ENCODE measurements at regions not wholly inside any gene's neighbourhood (a gene's known extent, or its start where the extent isn't known, plus 50 kb on each side); places are given as distances from the start of the nearest gene placed in this dataset.

- DNase-seq (ENCODE audit: low spot score) = no peak
Measured at GRCh38 chr22:48559647-48560388, 1267.9 kb downstream of the BRD1 start.

GRCh38 chr22:48558606-48559402, 1268.9 kb downstream of the BRD1 start:
- DNase-seq (ENCODE audit: low spot score) = no peak

- DNase-seq (ENCODE audit: low spot score) = no peak
Measured at GRCh38 chr22:48558016-48558415, 1269.7 kb downstream of the BRD1 start.

DNA sequence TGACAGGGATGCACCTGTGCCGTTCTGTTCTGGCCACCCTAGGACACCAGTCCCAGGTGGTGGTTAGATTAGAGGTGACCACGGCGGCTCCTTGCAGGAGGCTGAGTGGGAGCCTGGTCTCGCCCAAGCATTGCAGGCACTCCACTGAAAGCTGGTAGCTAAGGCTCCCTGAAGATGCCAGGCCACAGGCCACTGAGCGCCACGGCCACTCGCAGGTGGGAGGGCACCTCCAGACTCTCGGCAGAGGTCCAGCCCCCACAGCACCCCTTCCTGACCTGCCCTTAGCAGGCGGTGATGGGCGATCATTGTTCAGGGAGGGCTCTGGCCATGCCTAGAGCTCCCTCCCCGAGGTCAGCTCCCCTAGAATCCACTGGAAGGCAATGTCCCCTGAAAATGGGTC, 1270.2 kb downstream of the BRD1 start:
- no peak for DNase-seq (ENCODE audit: low spot score)

GRCh38 chr22:48556751-48557150, 1270.9 kb downstream of the BRD1 start:
- DNase-seq (ENCODE audit: low spot score) = no peak

- no peak for DNase-seq (ENCODE audit: low spot score)
Measured at GRCh38 chr22:48556222-48556621, 1271.5 kb downstream of the BRD1 start.

- no peak for DNase-seq (ENCODE audit: low spot score)
Measured at GRCh38 chr22:48555606-48556005, 1272.1 kb downstream of the BRD1 start.

DNA sequence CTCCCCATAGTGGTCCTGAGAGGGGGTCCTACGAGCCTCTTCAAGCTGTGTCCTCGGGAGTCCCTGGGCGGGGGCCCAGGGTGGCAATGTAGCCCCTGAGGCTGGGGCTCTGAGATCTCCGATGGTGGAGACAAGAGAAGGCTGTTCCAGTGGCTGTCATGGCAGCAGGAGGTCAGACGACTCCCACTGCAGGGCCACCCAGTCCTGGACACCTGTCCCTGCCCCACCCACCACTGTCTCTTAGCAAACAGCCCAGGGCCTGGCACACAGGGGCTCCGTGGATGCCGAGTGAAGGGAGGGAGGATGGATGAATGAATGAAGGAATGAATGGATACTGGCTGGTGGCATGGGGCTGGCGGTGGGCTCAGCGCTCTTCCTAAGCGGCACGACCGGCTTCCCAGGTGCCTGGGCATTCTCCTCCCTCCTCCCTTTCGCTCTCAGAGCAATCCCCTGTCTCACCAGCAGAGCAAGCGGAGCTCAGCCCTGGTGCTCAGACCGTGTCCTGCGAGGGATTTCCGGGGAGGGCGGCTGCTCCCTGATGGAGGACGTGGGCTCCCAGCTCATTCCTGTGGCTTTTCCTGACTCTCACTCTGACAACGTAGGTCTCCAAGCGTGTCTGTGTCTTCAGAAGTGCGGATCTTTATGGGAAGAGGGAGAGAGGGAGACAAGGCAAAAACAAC, 1272.6 kb downstream of the BRD1 start:
- no peak for DNase-seq (ENCODE audit: low spot score)

- DNase-seq (ENCODE audit: low spot score) = no peak
Measured at GRCh38 chr22:48553694-48554308, 1273.9 kb downstream of the BRD1 start.

- no peak for DNase-seq (ENCODE audit: low spot score)
Measured at GRCh38 chr22:48553119-48553518, 1274.6 kb downstream of the BRD1 start.

- no peak for DNase-seq (ENCODE audit: low spot score)
Measured at GRCh38 chr22:48551716-48552268, 1275.9 kb downstream of the BRD1 start.

GRCh38 chr22:48551061-48551460, 1276.6 kb downstream of the BRD1 start:
- no peak for DNase-seq (ENCODE audit: low spot score)

GRCh38 chr22:48548391-48548790, 1279.3 kb downstream of the BRD1 start:
- no peak for DNase-seq (ENCODE audit: low spot score)

- no peak for DNase-seq (ENCODE audit: low spot score)
Measured at GRCh38 chr22:48547971-48548370, 1279.7 kb downstream of the BRD1 start.

- DNase-seq (ENCODE audit: low spot score) = no peak
Measured at GRCh38 chr22:48546653-48547424, 1280.8 kb downstream of the BRD1 start.

- DNase-seq (ENCODE audit: low spot score) = no peak
Measured at GRCh38 chr22:48545987-48546386, 1281.7 kb downstream of the BRD1 start.

- no peak for DNase-seq (ENCODE audit: low spot score)
Measured at GRCh38 chr22:48541401-48542098, 1286.1 kb downstream of the BRD1 start.

GRCh38 chr22:48539261-48539660, 1288.4 kb downstream of the BRD1 start:
- DNase-seq (ENCODE audit: low spot score) = no peak

GRCh38 chr22:48538291-48538820, 1289.3 kb downstream of the BRD1 start:
- DNase-seq (ENCODE audit: low spot score) = no peak

GRCh38 chr22:48537343-48537680, 1290.4 kb downstream of the BRD1 start:
- DNase-seq (ENCODE audit: low spot score) = no peak
